Loucy (cell line): ENCODE measurements at regions not wholly inside any gene's neighbourhood (a gene's known extent, or its start where the extent isn't known, plus 50 kb on each side); places are given as distances from the start of the nearest gene placed in this dataset.

Source experiments
- CTCF ChIP-seq: fragments of 200-600 bp; sonication (generic); conservative IDR thresholded peaks from 2 replicates; pipeline ENCODE4 v1.5.1; 2014; ENCODE audit warnings: mild to moderate bottlenecking, antibody characterized with exemption, low read length
- EZH2phosphoT487 ChIP-seq: fragments of 200-600 bp; IDR thresholded peaks from 2 replicates; pipeline ENCODE4 v1.6.1; 2018; ENCODE audit warnings: antibody characterized with exemption, mild to moderate bottlenecking, moderate library complexity, borderline replicate concordance

DNA sequence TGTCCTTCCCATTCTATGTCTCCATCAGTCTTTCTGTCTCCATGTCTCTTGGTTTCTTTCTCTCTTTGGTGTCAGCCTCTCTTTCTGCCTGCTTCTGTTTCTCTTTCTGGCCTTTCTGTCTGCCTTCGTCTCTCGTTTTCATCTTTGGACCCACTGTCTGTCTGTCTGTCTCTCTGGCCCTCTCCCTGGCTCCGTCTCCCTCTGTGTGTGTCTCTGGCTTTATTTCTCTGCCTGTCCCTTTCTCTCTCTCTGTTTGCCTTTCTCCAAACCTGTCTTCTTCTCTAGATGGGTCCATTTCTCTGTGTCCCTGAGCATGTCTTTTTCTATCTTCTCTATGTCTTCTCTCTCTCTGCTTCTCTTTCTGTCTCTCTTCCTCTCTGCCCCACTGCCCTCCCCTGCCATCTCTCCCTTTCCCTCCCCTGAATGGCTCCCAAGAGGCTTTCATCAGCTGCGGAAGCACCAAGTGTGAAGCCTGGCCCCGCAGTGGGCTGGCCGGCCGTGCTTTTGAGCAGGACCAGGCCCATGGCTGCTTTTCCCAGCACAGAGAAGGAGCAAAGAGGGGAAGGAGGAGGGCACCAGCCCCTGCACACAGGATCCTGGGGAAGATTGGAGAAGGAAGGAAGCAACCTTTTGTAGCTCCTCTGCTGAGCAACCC, 57.4 kb downstream of the PJA1 start:
- TF ChIP-seq CTCF (no peak), EZH2phosphoT487 (no peak)
